HepG2 (cell line): ENCODE measurements at regions not wholly inside any gene's neighbourhood (a gene's known extent, or its start where the extent isn't known, plus 50 kb on each side); places are given as distances from the start of the nearest gene placed in this dataset.
"Not testable (repeated sequence)": the region's sequence is repeated elsewhere in the genome, so short reads cannot be mapped to it uniquely, and the experiment has no call there.

Experiments used
- ATAC-seq: fragments of 200-7000 bp; cut with Tn5 transposase; 3 replicates; pipeline ENCODE4 v1.9.1; 2020; ENCODE audit warnings: mild to moderate bottlenecking, moderate library complexity
- BruUV-seq: library from RNA; stranded (reverse); fragments of 400-500 nt; replicated peaks from 2 replicates; lab custom pipeline; 2021; lab: Mats Ljungman, UMichigan
- CTCF ChIA-PET: fragments of 300-600 bp; formaldehyde crosslinking; extraction: SDS; loops from one replicate; lab custom pipeline; 2021; ENCODE audit warnings: low total read pairs, inconsistent platforms, low intra/inter-chr PET ratio; lab: Yijun Ruan, JAX
- POLR2A ChIA-PET: fragments of 350-600 bp; sonication (Branson Sonifier 250); formaldehyde crosslinking; loops from one replicate; lab custom pipeline; 2020; ENCODE audit warnings: antibody characterized with exemption, inconsistent platforms; lab: Yijun Ruan, JAX
- DNase-seq: peaks from one replicate; pipeline ENCODE4 v3.0.0-alpha.2; 2015; ENCODE audit warnings: low spot score
- FAIRE-seq: peaks from 3 replicates; lab custom pipeline; 2011; peaks lifted over from hg19 to GRCh38; lab: Jason Lieb, UNC
- H2AFZ ChIP-seq: one replicate; pipeline ENCODE4 v1.6.1; 2011; ENCODE audit warnings: low read length, inconsistent platforms
- H3K27ac ChIP-seq: fragments of 300-600 bp; 3 replicates; pipeline ENCODE4 v1.8.0; 2011; ENCODE audit warnings: mixed run types, mild to moderate bottlenecking, mixed read lengths, low read length, inconsistent platforms; ENCODE audit not compliant: insufficient read depth; ENCODE audit errors: extremely low read length
- H3K27me3 ChIP-seq, 2 experiments: fragments of 200-600 bp in 1 of 2; 2 replicates in 1 of 2; 3 replicates in 1 of 2; pipeline versions ENCODE4 v1.6.0 to v1.8.0; 2011; ENCODE audit warnings: low read length in 2 of 2, mild to moderate bottlenecking in 2 of 2, moderate library complexity in 2 of 2, inconsistent platforms in 1 of 2; ENCODE audit not compliant: insufficient read depth in 2 of 2, control insufficient read depth in 1 of 2
- H3K36me3 ChIP-seq, 2 experiments: fragments of 200-600 bp in 1 of 2; replicated peaks in 1 of 2; 2 replicates in 1 of 2; 3 replicates in 1 of 2; pipeline versions ENCODE4 v1.5.1 to v1.8.0; 2011; ENCODE audit warnings: low read length in 2 of 2, inconsistent platforms in 1 of 2; ENCODE audit not compliant: insufficient read depth in 2 of 2, control insufficient read depth in 1 of 2
- H3K4me1 ChIP-seq: 2 replicates; pipeline ENCODE4 v1.5.1; 2012; ENCODE audit warnings: low read length, inconsistent platforms; ENCODE audit not compliant: insufficient read depth
- H3K4me2 ChIP-seq: 2 replicates; pipeline ENCODE4 v1.6.0; 2011; ENCODE audit warnings: low read depth, low read length, inconsistent platforms
- H3K4me3 ChIP-seq, 3 experiments: fragments of 200-600 bp in 1 of 3; sonication (generic), shearing (Covaris generic) in 1 of 3; replicated peaks in 1 of 3; 2 replicates each; pipeline ENCODE4 v1.5.1; 2011 to 2016; ENCODE audit warnings: low read length in 3 of 3, inconsistent platforms in 2 of 3, low read depth in 2 of 3, mild to moderate bottlenecking in 2 of 3, control low read depth in 1 of 3, mixed read lengths in 1 of 3; ENCODE audit not compliant: insufficient read depth in 1 of 3
- H3K79me2 ChIP-seq: one replicate; pipeline ENCODE4 v1.6.1; 2011; ENCODE audit warnings: low read length, inconsistent platforms; ENCODE audit not compliant: insufficient read depth
- H3K9ac ChIP-seq: 2 replicates; pipeline ENCODE4 v1.6.0; 2011; ENCODE audit warnings: mild to moderate bottlenecking, low read depth, low read length, inconsistent platforms; ENCODE audit not compliant: insufficient read depth
- H3K9me3 ChIP-seq: 2 replicates; pipeline ENCODE4 v1.5.1; 2012; ENCODE audit warnings: mild to moderate bottlenecking, low read length
- H4K20me1 ChIP-seq: 2 replicates; pipeline ENCODE4 v1.6.0; 2011; ENCODE audit warnings: inconsistent platforms, mild to moderate bottlenecking, low read length, moderate library complexity; ENCODE audit not compliant: insufficient read depth
- ATF4 ChIP-seq, 2 experiments: fragments of 450-650 bp in 1 of 2; sonication (generic) in 1 of 2; formaldehyde crosslinking; IDR thresholded peaks; 2 replicates each; pipeline versions ENCODE4 v1.5.0 to v1.8.0; 2020 to 2022; ENCODE audit warnings: mild to moderate bottlenecking in 1 of 2, missing genetic modification reagents in 1 of 2
- KAT8 ChIP-seq: IDR thresholded peaks from 2 replicates; pipeline ENCODE4 v1.6.1; 2016; ENCODE audit warnings: missing genetic modification reagents, missing compliant biosample characterization
- NFE2 ChIP-seq: sonication (generic); formaldehyde crosslinking; IDR thresholded peaks from 2 replicates; pipeline ENCODE4 v1.4.0; 2020; ENCODE audit warnings: missing genetic modification reagents
- RAD21 ChIP-seq: fragments of 450-650 bp; formaldehyde crosslinking; IDR thresholded peaks from 2 replicates; pipeline ENCODE4 v1.5.0; 2020; ENCODE audit warnings: mild to moderate bottlenecking
- SMAD1 ChIP-seq: sonication (generic); formaldehyde crosslinking; IDR thresholded peaks from 2 replicates; pipeline ENCODE4 v1.4.0; 2020; ENCODE audit warnings: missing genetic modification reagents, low read depth, mild to moderate bottlenecking, borderline replicate concordance
- SMC3 ChIP-seq: IDR thresholded peaks from 2 replicates; pipeline ENCODE4 v1.6.1; 2011; ENCODE audit warnings: low read length, improper control_type of control experiment
- TRAFD1 ChIP-seq: sonication (generic); formaldehyde crosslinking; IDR thresholded peaks from 2 replicates; pipeline ENCODE4 v1.5.1; 2020; ENCODE audit warnings: missing genetic modification reagents, mild to moderate bottlenecking, borderline replicate concordance
- ZBTB20 ChIP-seq: sonication (generic); formaldehyde crosslinking; IDR thresholded peaks from 2 replicates; pipeline ENCODE4 v1.8.1; 2023; ENCODE audit warnings: missing genetic modification reagents, low read depth, mild to moderate bottlenecking, borderline replicate concordance
- ZNF552 ChIP-seq: sonication (generic); formaldehyde crosslinking; IDR thresholded peaks from 2 replicates; pipeline ENCODE4 v1.9.0; 2022; ENCODE audit warnings: missing genetic modification reagents, mild to moderate bottlenecking, borderline replicate concordance
- WGBS: methylation state at CpG from one replicate; pipeline ENCODE4 v1.1.6; 2017; ENCODE audit warnings: low lambda C conversion rate; 5-methylcytosine and 5-hydroxymethylcytosine counted together
- in situ Hi-C: cut with HindIII; loops from 2 replicates; pipeline ENCODE4 v1.10.0; 2017; ENCODE audit warnings: low pct_unique_long_range_greater_than_20kb; ENCODE audit not compliant: extremely low pct_ligation_motif_present
- intact Hi-C: fragments of 100-400 bp; cut with micrococcal nuclease; formaldehyde crosslinking; loops from one replicate; pipeline ENCODE4 v1.10.0; 2022; ENCODE audit not compliant: unreplicated experiment

DNA sequence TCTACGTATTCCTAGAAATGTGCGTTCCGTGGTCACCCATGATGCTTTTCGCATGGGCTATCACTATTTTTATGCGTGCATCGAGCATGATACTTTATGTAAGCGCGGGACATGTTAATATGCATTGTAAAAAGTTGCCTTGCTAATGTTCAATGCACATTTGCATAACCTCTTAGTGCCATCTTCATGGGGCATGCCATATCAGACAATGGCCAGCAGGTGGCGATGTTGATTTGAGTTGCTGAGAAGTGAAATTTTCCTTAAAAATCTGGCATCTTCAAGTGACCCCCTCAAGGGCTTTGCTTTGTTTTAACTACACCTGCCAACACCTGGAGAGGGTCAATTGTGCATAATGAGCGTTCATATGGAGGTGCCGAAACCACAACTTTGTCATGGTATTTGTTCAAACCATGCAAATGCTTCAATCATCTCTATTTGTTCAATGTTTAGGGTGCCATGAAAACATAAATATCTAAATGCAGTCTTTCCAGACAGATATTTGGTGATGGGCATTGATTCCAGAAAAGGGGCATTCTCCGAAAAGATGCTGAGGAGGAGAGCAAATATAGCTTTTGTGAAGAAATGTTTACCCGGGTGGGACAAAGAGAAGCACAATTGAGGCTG lies 833.9 kb upstream of the PRKX start (continued):
- TF ChIP-seq ZBTB20 (CRISPR knock-in tag) (no peak), RAD21 (CRISPR knock-in tag) (0 out of 2 replicates have a peak, but pooled peaks have one; percentile 26), SMAD1 (CRISPR knock-in tag) (no peak), ZNF552 (CRISPR knock-in tag) (no peak), SMC3 (peak; percentile 55; the same call in 1 of the 2 replicates), ATF4 (CRISPR knock-in tag; IDR thresholded peaks at IDR 0.05) (no peak), NFE2 (CRISPR knock-in tag) (no peak), KAT8 (CRISPR knock-in tag) (no peak), TRAFD1 (CRISPR knock-in tag) (no peak)

- 0% methylated on average over 2 of the region's 5 CpGs for WGBS
- H3K9me3 ChIP-seq, H3K79me2 ChIP-seq, H3K9ac ChIP-seq, H2AFZ ChIP-seq, ATAC-seq, CTCF ChIA-PET, H3K27ac ChIP-seq, BruUV-seq, H3K27me3 ChIP-seq, H4K20me1 ChIP-seq, POLR2A ChIA-PET, H3K4me1 ChIP-seq, H3K4me2 ChIP-seq, FAIRE-seq, DNase-seq, H3K36me3 ChIP-seq, intact Hi-C loops, H3K4me3 ChIP-seq: not testable (repeated sequence)
- in situ Hi-C loops: loop anchor here (25.0 kb wide), 2 partner anchors 584 to 1341 kb away; no protein-coding TSS in a partner anchor
Measured at GRCh38 chrX:4546178-4546577, 832.7 kb upstream of the PRKX start.
